ENCODE measurements at regions not wholly inside any gene's neighbourhood (a gene's known extent, or its start where the extent isn't known, plus 50 kb on each side); places are given as distances from the start of the nearest gene placed in this dataset.
A peak's percentile ranks its signal among the peaks of the same experiment; 100 is the strongest.

GRCh38 chr1:90201467-90202358, 206.8 kb downstream of the ZNF326 start:
- no peaks in the 10 kb centered on the region for H3K9me3 ChIP-seq (replicated peaks; ENCODE audit: control insufficient read depth, low read depth, low read length)
- DNase-seq, result no peak
- WGBS (ENCODE audit: insufficient coverage), result 79% methylated on average over 1 of the region's 6 CpGs
- H3K4me1 ChIP-seq (ENCODE audit: control insufficient read depth, insufficient read depth, low read length), result no peaks in the 10 kb centered on the region
- H3K36me3 ChIP-seq (ENCODE audit: control insufficient read depth, insufficient read depth, low read length), result no peaks in the 10 kb centered on the region
- no peak overlapping the region for H3K27ac ChIP-seq (ENCODE audit: low read length)
- H3K27me3 ChIP-seq (ENCODE audit: control insufficient read depth, insufficient read depth, low read length), result no peaks in the 10 kb centered on the region
- H3K4me3 ChIP-seq (ENCODE audit: low read length), result no peak overlapping the region

GRCh38 chr1:90200646-90201205, 205.8 kb downstream of the ZNF326 start:
- Histone ChIP-seq H3K27ac (ENCODE audit: low read length) (no peak overlapping the region), H3K4me1 (ENCODE audit: control insufficient read depth, insufficient read depth, low read length) (no peaks in the 10 kb centered on the region), H3K36me3 (ENCODE audit: control insufficient read depth, insufficient read depth, low read length) (no peaks in the 10 kb centered on the region), H3K9me3 (replicated peaks; ENCODE audit: control insufficient read depth, low read depth, low read length) (no peaks in the 10 kb centered on the region), H3K4me3 (ENCODE audit: low read length) (no peak overlapping the region), H3K27me3 (ENCODE audit: control insufficient read depth, insufficient read depth, low read length) (no peaks in the 10 kb centered on the region)
- DNase-seq, result no peak
- 81% methylated on average over 2 of the region's 5 CpGs for WGBS (ENCODE audit: insufficient coverage)

GRCh38 chr1:90198616-90199332, 203.9 kb downstream of the ZNF326 start:
- no peak overlapping the region for H3K4me3 ChIP-seq (ENCODE audit: low read length)
- H3K27ac ChIP-seq (ENCODE audit: low read length), result no peak overlapping the region
- H3K9me3 ChIP-seq (replicated peaks; ENCODE audit: control insufficient read depth, low read depth, low read length), result no peaks in the 10 kb centered on the region
- 42% methylated on average over 8 of the region's 13 CpGs for WGBS (ENCODE audit: insufficient coverage)
- H3K36me3 ChIP-seq (ENCODE audit: control insufficient read depth, insufficient read depth, low read length), result no peaks in the 10 kb centered on the region
- no peaks in the 10 kb centered on the region for H3K27me3 ChIP-seq (ENCODE audit: control insufficient read depth, insufficient read depth, low read length)
- H3K4me1 ChIP-seq (ENCODE audit: control insufficient read depth, insufficient read depth, low read length), result no peaks in the 10 kb centered on the region
- DNase-seq, result no peak

GRCh38 chr1:90193116-90193515, 198.2 kb downstream of the ZNF326 start:
- no peaks in the 10 kb centered on the region for H3K4me1 ChIP-seq (ENCODE audit: control insufficient read depth, insufficient read depth, low read length)
- 86% methylated on average over 3 of the region's 6 CpGs for WGBS (ENCODE audit: insufficient coverage)
- H3K4me3 ChIP-seq (ENCODE audit: low read length), result no peak overlapping the region
- no peaks in the 10 kb centered on the region for H3K9me3 ChIP-seq (replicated peaks; ENCODE audit: control insufficient read depth, low read depth, low read length)
- H3K27me3 ChIP-seq (ENCODE audit: control insufficient read depth, insufficient read depth, low read length), result no peaks in the 10 kb centered on the region
- DNase-seq, result no peak
- no peak overlapping the region for H3K27ac ChIP-seq (ENCODE audit: low read length)
- no peaks in the 10 kb centered on the region for H3K36me3 ChIP-seq (ENCODE audit: control insufficient read depth, insufficient read depth, low read length)

- H3K36me3 ChIP-seq (ENCODE audit: control insufficient read depth, insufficient read depth, low read length), result no peaks in the 10 kb centered on the region
- DNase-seq, result no peak
- 89% methylated on average over 1 of the region's 2 CpGs for WGBS (ENCODE audit: insufficient coverage)
- H3K4me1 ChIP-seq (ENCODE audit: control insufficient read depth, insufficient read depth, low read length), result no peaks in the 10 kb centered on the region
- H3K9me3 ChIP-seq (replicated peaks; ENCODE audit: control insufficient read depth, low read depth, low read length), result no peaks in the 10 kb centered on the region
- H3K27ac ChIP-seq (ENCODE audit: low read length), result no peak overlapping the region
- H3K4me3 ChIP-seq (ENCODE audit: low read length), result no peak overlapping the region
- H3K27me3 ChIP-seq (ENCODE audit: control insufficient read depth, insufficient read depth, low read length), result no peaks in the 10 kb centered on the region
These were observed 197.5 kb downstream of the ZNF326 start for GRCh38 chr1:90192408-90192807.

- Histone ChIP-seq H3K27ac (ENCODE audit: low read length) (no peak overlapping the region), H3K27me3 (ENCODE audit: control insufficient read depth, insufficient read depth, low read length) (no peaks in the 10 kb centered on the region), H3K4me1 (ENCODE audit: control insufficient read depth, insufficient read depth, low read length) (no peaks in the 10 kb centered on the region), H3K4me3 (ENCODE audit: low read length) (no peak overlapping the region), H3K36me3 (ENCODE audit: control insufficient read depth, insufficient read depth, low read length) (no peaks in the 10 kb centered on the region), H3K9me3 (replicated peaks; ENCODE audit: control insufficient read depth, low read depth, low read length) (no peaks in the 10 kb centered on the region)
- no peak for DNase-seq
These were observed 195.6 kb downstream of the ZNF326 start for GRCh38 chr1:90190523-90190922.

- H3K9me3 ChIP-seq (replicated peaks; ENCODE audit: control insufficient read depth, low read depth, low read length), result no peaks in the 10 kb centered on the region
- no peak overlapping the region for H3K27ac ChIP-seq (ENCODE audit: low read length)
- no peaks in the 10 kb centered on the region for H3K27me3 ChIP-seq (ENCODE audit: control insufficient read depth, insufficient read depth, low read length)
- WGBS (ENCODE audit: insufficient coverage), result 78% methylated on average over 4 of the region's 4 CpGs
- H3K4me1 ChIP-seq (ENCODE audit: control insufficient read depth, insufficient read depth, low read length), result no peaks in the 10 kb centered on the region
- H3K4me3 ChIP-seq (ENCODE audit: low read length), result no peak overlapping the region
- H3K36me3 ChIP-seq (ENCODE audit: control insufficient read depth, insufficient read depth, low read length), result no peaks in the 10 kb centered on the region
- no peak for DNase-seq
These were observed 195.0 kb downstream of the ZNF326 start for GRCh38 chr1:90189889-90190288.

GRCh38 chr1:90187323-90187585, 192.3 kb downstream of the ZNF326 start:
- Histone ChIP-seq H3K36me3 (ENCODE audit: control insufficient read depth, insufficient read depth, low read length) (no peaks in the 10 kb centered on the region), H3K27ac (ENCODE audit: low read length) (no peak overlapping the region), H3K4me1 (ENCODE audit: control insufficient read depth, insufficient read depth, low read length) (no peaks in the 10 kb centered on the region), H3K27me3 (ENCODE audit: control insufficient read depth, insufficient read depth, low read length) (no peaks in the 10 kb centered on the region), H3K9me3 (replicated peaks; ENCODE audit: control insufficient read depth, low read depth, low read length) (no peaks in the 10 kb centered on the region), H3K4me3 (ENCODE audit: low read length) (no peak overlapping the region)
- peak; percentile 24 for DNase-seq
- 40% methylated on average over 1 of the region's 2 CpGs for WGBS (ENCODE audit: insufficient coverage)

- Histone ChIP-seq H3K9me3 (replicated peaks; ENCODE audit: control insufficient read depth, low read depth, low read length) (no peaks in the 10 kb centered on the region), H3K27ac (ENCODE audit: low read length) (no peak overlapping the region), H3K27me3 (ENCODE audit: control insufficient read depth, insufficient read depth, low read length) (no peaks in the 10 kb centered on the region), H3K36me3 (ENCODE audit: control insufficient read depth, insufficient read depth, low read length) (no peaks in the 10 kb centered on the region), H3K4me3 (ENCODE audit: low read length) (no peak overlapping the region), H3K4me1 (ENCODE audit: control insufficient read depth, insufficient read depth, low read length) (no peaks in the 10 kb centered on the region)
- DNase-seq, result no peak
- WGBS (ENCODE audit: insufficient coverage), result 17% methylated on average over 1 of the region's 7 CpGs
These were observed 191.8 kb downstream of the ZNF326 start for GRCh38 chr1:90186506-90187322.

GRCh38 chr1:90176530-90176929, 181.6 kb downstream of the ZNF326 start:
- no peak for DNase-seq
- WGBS (ENCODE audit: insufficient coverage), result 100% methylated on average over 1 of the region's 2 CpGs
- H3K27me3 ChIP-seq (ENCODE audit: control insufficient read depth, insufficient read depth, low read length), result no peaks in the 10 kb centered on the region
- H3K36me3 ChIP-seq (ENCODE audit: control insufficient read depth, insufficient read depth, low read length), result no peaks in the 10 kb centered on the region
- no peak overlapping the region for H3K27ac ChIP-seq (ENCODE audit: low read length)
- H3K4me3 ChIP-seq (ENCODE audit: low read length), result no peak overlapping the region
- no peaks in the 10 kb centered on the region for H3K4me1 ChIP-seq (ENCODE audit: control insufficient read depth, insufficient read depth, low read length)
- H3K9me3 ChIP-seq (replicated peaks; ENCODE audit: control insufficient read depth, low read depth, low read length), result no peaks in the 10 kb centered on the region
